Liver (tissue), 8 donors: ENCODE measurements at regions not wholly inside any gene's neighbourhood (a gene's known extent, or its start where the extent isn't known, plus 50 kb on each side); places are given as distances from the start of the nearest gene placed in this dataset.
"Not testable (repeated sequence)": the region's sequence is repeated elsewhere in the genome, so short reads cannot be mapped to it uniquely, and the experiment has no call there.

ENCODE experiments used
- DNase-seq: peaks from one replicate; pipeline ENCODE4 v3.0.0-alpha.2; 2017; ENCODE audit warnings: low spot score
- H3K27ac ChIP-seq, 2 donors: one replicate each; pipeline ENCODE4 v1.7.0; 2013; ENCODE audit warnings: inconsistent platforms in 2 of 2, low read length in 2 of 2, control low read depth in 1 of 2, low read depth in 1 of 2, mild to moderate bottlenecking in 1 of 2
- H3K27me3 ChIP-seq, 4 donors: one replicate each; pipeline versions ENCODE4 v1.6.1 to v1.7.0; 2013; ENCODE audit warnings: low read length in 3 of 4, inconsistent platforms in 1 of 4, mild to moderate bottlenecking in 1 of 4, moderate library complexity in 1 of 4; ENCODE audit not compliant: control insufficient read depth in 4 of 4, insufficient read depth in 4 of 4
- H3K36me3 ChIP-seq, 4 donors: one replicate each; pipeline versions ENCODE4 v1.6.1 to v1.7.0; 2013; ENCODE audit warnings: low read length in 3 of 4, mild to moderate bottlenecking in 3 of 4, low read depth in 1 of 4, moderate library complexity in 1 of 4; ENCODE audit not compliant: control insufficient read depth in 4 of 4, insufficient read depth in 3 of 4
- H3K4me1 ChIP-seq, 4 donors: one replicate each; pipeline versions ENCODE4 v1.6.1 to v1.7.0; 2013; ENCODE audit warnings: low read length in 3 of 4, mild to moderate bottlenecking in 3 of 4, moderate library complexity in 1 of 4; ENCODE audit not compliant: control insufficient read depth in 4 of 4, insufficient read depth in 4 of 4
- H3K4me3 ChIP-seq, 3 donors: one replicate each; pipeline versions ENCODE4 v1.6.1 to v1.7.0; 2013; ENCODE audit warnings: low read length in 3 of 3, control low read depth in 1 of 3, low read depth in 1 of 3, mild to moderate bottlenecking in 1 of 3
- H3K9ac ChIP-seq, 2 donors: one replicate each; pipeline ENCODE4 v1.7.0; 2013; ENCODE audit warnings: low read length in 2 of 2, mild to moderate bottlenecking in 2 of 2, moderate library complexity in 2 of 2, control low read depth in 1 of 2, low read depth in 1 of 2
- H3K9me3 ChIP-seq, 4 donors: one replicate each; pipeline versions ENCODE4 v1.6.1 to v1.7.0; 2013; ENCODE audit warnings: low read length in 3 of 4; ENCODE audit not compliant: control insufficient read depth in 4 of 4
- ATF3 ChIP-seq: IDR thresholded peaks from 2 replicates; pipeline ENCODE4 v1.6.1; 2016; ENCODE audit warnings: antibody characterized with exemption
- CTCF ChIP-seq: fragments of 150-350 bp; IDR thresholded peaks from 2 replicates; pipeline ENCODE4 v1.5.1; 2017; ENCODE audit warnings: improper control_type of control experiment, low read depth, low read length; ENCODE audit not compliant: missing input control
- EGR1 ChIP-seq, 2 donors: IDR thresholded peaks; 2 replicates each; pipeline ENCODE4 v1.6.1; 2016 to 2018; ENCODE audit warnings: antibody characterized with exemption in 2 of 2, low read depth in 2 of 2
- FOXA1 ChIP-seq: IDR thresholded peaks from 2 replicates; pipeline ENCODE4 v1.6.1; 2016; ENCODE audit warnings: antibody characterized with exemption
- FOXA2 ChIP-seq: IDR thresholded peaks from 2 replicates; pipeline ENCODE4 v1.6.1; 2016; ENCODE audit warnings: antibody characterized with exemption
- GABPA ChIP-seq, 2 donors: IDR thresholded peaks in 1 of 2; conservative IDR thresholded peaks in 1 of 2; 2 replicates each; pipeline ENCODE4 v1.6.1; 2016; ENCODE audit warnings: antibody characterized with exemption in 2 of 2, mild to moderate bottlenecking in 1 of 2, moderate library complexity in 1 of 2
- HNF4A ChIP-seq, 2 donors: conservative IDR thresholded peaks; 2 replicates each; pipeline ENCODE4 v1.6.1; 2016; ENCODE audit warnings: antibody characterized with exemption in 2 of 2, mild to moderate bottlenecking in 2 of 2
- HNF4G ChIP-seq: IDR thresholded peaks from 2 replicates; pipeline ENCODE4 v1.6.1; 2016; ENCODE audit warnings: antibody characterized with exemption
- JUND ChIP-seq, 2 donors: IDR thresholded peaks; 2 replicates each; pipeline ENCODE4 v1.6.1; 2016; ENCODE audit warnings: antibody characterized with exemption in 2 of 2
- MAX ChIP-seq: IDR thresholded peaks from 2 replicates; pipeline ENCODE4 v1.6.1; 2016; ENCODE audit warnings: antibody characterized with exemption
- NR2F2 ChIP-seq: IDR thresholded peaks from 2 replicates; pipeline ENCODE4 v1.6.1; 2016; ENCODE audit warnings: antibody characterized with exemption
- RAD21 ChIP-seq, 2 donors: IDR thresholded peaks; 2 replicates each; pipeline ENCODE4 v1.6.1; 2016; ENCODE audit warnings: antibody characterized with exemption in 2 of 2, mild to moderate bottlenecking in 2 of 2
- REST ChIP-seq: IDR thresholded peaks from 2 replicates; pipeline ENCODE4 v1.6.1; 2016; ENCODE audit warnings: antibody characterized with exemption, mild to moderate bottlenecking
- RXRA ChIP-seq, 2 donors: IDR thresholded peaks; 2 replicates each; pipeline ENCODE4 v1.6.1; 2017 to 2018; ENCODE audit warnings: antibody characterized with exemption in 2 of 2, mild to moderate bottlenecking in 1 of 2
- SP1 ChIP-seq: IDR thresholded peaks from 2 replicates; pipeline ENCODE4 v1.6.1; 2018; ENCODE audit warnings: antibody characterized with exemption, mild to moderate bottlenecking
- TAF1 ChIP-seq: conservative IDR thresholded peaks from 2 replicates; pipeline ENCODE4 v1.6.1; 2016; ENCODE audit warnings: antibody characterized with exemption, mild to moderate bottlenecking
- YY1 ChIP-seq: IDR thresholded peaks from 2 replicates; pipeline ENCODE4 v1.6.1; 2016; ENCODE audit warnings: antibody characterized with exemption, mild to moderate bottlenecking
- ZBTB33 ChIP-seq: IDR thresholded peaks from 2 replicates; pipeline ENCODE4 v1.6.1; 2016; ENCODE audit warnings: antibody characterized with exemption
- WGBS: extraction: QIAGEN DNeasy Blood & Tissue Kit; methylation state at CpG from one replicate; pipeline ENCODE4 v1.1.7; 2013; 5-methylcytosine and 5-hydroxymethylcytosine counted together
- donor health status: healthy.
- donor health status: healthy.
- donor health status: healthy.
- donor health status: healthy.
- donor health status: healthy.

- no peak overlapping the region for H3K27ac ChIP-seq
- DNase-seq, result no peak
- H3K4me3 ChIP-seq, result no peak overlapping the region
- no peaks in the 10 kb centered on the region for H3K9me3 ChIP-seq
- TF ChIP-seq ATF3 (no peak), TAF1 (no peak), RAD21 (IDR thresholded peaks at IDR 0.05) (no peak), CTCF (no peak), GABPA (IDR thresholded peaks at IDR 0.05 in 1 of 2, conservative IDR thresholded peaks at IDR 0.05 in 1 of 2) (no peak), EGR1 (IDR thresholded peaks at IDR 0.05; ENCODE audit: low read depth in 2 of 2) (no peak), FOXA2 (no peak), JUND (IDR thresholded peaks at IDR 0.05) (no peak), REST (no peak), SP1 (no peak), ZBTB33 (no peak), RXRA (IDR thresholded peaks at IDR 0.05) (no peak), HNF4A (conservative IDR thresholded peaks at IDR 0.05) (no peak), MAX (no peak), HNF4G (no peak), FOXA1 (no peak), YY1 (no peak), NR2F2 (no peak)
- no peak overlapping the region for H3K9ac ChIP-seq
- no peaks in the 10 kb centered on the region for H3K36me3 ChIP-seq
- no peaks in the 10 kb centered on the region for H3K4me1 ChIP-seq
- WGBS, result 94% methylated on average over 2 of the region's 2 CpGs
- no peaks in the 10 kb centered on the region for H3K27me3 ChIP-seq
These were observed 88.7 kb downstream of the HLX start for GRCh38 chr1:220967911-220968310.

GRCh38 chr1:220969281-220969680, 90.0 kb downstream of the HLX start:
- H3K9me3 ChIP-seq, H3K27ac ChIP-seq, DNase-seq, H3K4me3 ChIP-seq, H3K36me3 ChIP-seq, H3K27me3 ChIP-seq, H3K9ac ChIP-seq, H3K4me1 ChIP-seq: not testable (repeated sequence)
- WGBS, result 94% methylated on average over 2 of the region's 2 CpGs
